ENCODE measurements at regions not wholly inside any gene's neighbourhood (a gene's known extent, or its start where the extent isn't known, plus 50 kb on each side); places are given as distances from the start of the nearest gene placed in this dataset.

DNA sequence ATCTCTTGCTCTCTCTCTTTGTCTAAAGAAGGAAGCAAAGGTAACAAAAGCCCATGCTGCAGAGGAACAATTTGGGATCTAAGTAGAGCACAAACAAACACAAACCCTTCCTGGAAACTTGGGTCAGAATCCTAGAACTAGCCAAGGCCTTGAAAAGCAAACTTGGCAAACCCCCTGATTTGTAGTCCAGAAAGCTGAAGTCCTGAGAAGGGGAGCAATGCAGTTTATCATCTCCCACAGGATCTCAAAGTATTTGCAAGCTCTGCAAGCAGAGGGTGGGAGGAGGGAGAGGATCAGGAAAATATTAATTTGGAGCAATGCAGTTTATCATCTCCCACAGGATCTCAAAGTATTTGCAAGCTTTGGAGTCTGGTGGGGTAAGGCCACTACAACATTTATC, 379.5 kb upstream of the FGF13 start:
- Histone ChIP-seq H2AK5ac (ENCODE audit: insufficient read length, low read length) (no peak overlapping the region), H2BK12ac (ENCODE audit: insufficient read length, low read depth, low read length) (no peak overlapping the region), H3K18ac (ENCODE audit: insufficient read length, low read depth, low read length) (no peak overlapping the region), H3K4me1 (ENCODE audit: insufficient read depth, low read length) (no peaks in the 10 kb centered on the region), H3K23ac (ENCODE audit: insufficient read length, low read depth, low read length) (no peak overlapping the region), H3K4me2 (ENCODE audit: insufficient read depth, insufficient read length, low read length) (no peak overlapping the region), H2BK20ac (ENCODE audit: low read depth, low read length, poor library complexity, severe bottlenecking) (no peak overlapping the region), H2BK120ac (ENCODE audit: low read depth, low read length, poor library complexity, severe bottlenecking) (no peak overlapping the region), H4K20me1 (ENCODE audit: control insufficient read depth, insufficient read depth, insufficient read length) (no peaks in the 10 kb centered on the region), H3K79me1 (ENCODE audit: insufficient read depth, low read depth, low read length, poor library complexity, severe bottlenecking) (no peaks in the 10 kb centered on the region), H4K91ac (ENCODE audit: insufficient read length, low read depth, low read length) (no peak overlapping the region), H2AFZ (ENCODE audit: low read length) (no peak overlapping the region), H3T11ph (ENCODE audit: low read length) (no peak overlapping the region), H3K14ac (ENCODE audit: insufficient read depth, low read length) (no peak overlapping the region), H3K9me3 (ENCODE audit: control insufficient read depth, low read depth, low read length) (no peaks in the 10 kb centered on the region), H4K8ac (replicated peaks; ENCODE audit: insufficient read length, low read depth, low read length) (no peak overlapping the region), H3K27me3 (ENCODE audit: insufficient read depth, low read length) (no peaks in the 10 kb centered on the region), H3K4ac (ENCODE audit: low read depth, low read length) (no peak overlapping the region), H3K9ac (ENCODE audit: extremely low read depth, insufficient read length, low read length) (no peak overlapping the region), H3K27ac (ENCODE audit: insufficient read length, low read depth, low read length) (no peak overlapping the region), H3K23me2 (ENCODE audit: insufficient read length, low read depth, low read length, poor library complexity, severe bottlenecking) (no peaks in the 10 kb centered on the region), H3K79me2 (ENCODE audit: insufficient read depth, low read length) (no peaks in the 10 kb centered on the region; the same call in 1 of the 2 replicates), H3K56ac (ENCODE audit: insufficient read length, low read depth, low read length) (no peak overlapping the region), H2BK5ac (ENCODE audit: insufficient read length, low read length) (no peak overlapping the region), H4K5ac (ENCODE audit: insufficient read length, low read depth, low read length) (no peak overlapping the region), H2BK15ac (ENCODE audit: low read depth, low read length) (no peak overlapping the region)
- H3K27ac Mint-ChIP-seq, result no peak overlapping the region
- no peak overlapping the region for H3K4me3 Mint-ChIP-seq
- TF ChIP-seq, protein P1, sequence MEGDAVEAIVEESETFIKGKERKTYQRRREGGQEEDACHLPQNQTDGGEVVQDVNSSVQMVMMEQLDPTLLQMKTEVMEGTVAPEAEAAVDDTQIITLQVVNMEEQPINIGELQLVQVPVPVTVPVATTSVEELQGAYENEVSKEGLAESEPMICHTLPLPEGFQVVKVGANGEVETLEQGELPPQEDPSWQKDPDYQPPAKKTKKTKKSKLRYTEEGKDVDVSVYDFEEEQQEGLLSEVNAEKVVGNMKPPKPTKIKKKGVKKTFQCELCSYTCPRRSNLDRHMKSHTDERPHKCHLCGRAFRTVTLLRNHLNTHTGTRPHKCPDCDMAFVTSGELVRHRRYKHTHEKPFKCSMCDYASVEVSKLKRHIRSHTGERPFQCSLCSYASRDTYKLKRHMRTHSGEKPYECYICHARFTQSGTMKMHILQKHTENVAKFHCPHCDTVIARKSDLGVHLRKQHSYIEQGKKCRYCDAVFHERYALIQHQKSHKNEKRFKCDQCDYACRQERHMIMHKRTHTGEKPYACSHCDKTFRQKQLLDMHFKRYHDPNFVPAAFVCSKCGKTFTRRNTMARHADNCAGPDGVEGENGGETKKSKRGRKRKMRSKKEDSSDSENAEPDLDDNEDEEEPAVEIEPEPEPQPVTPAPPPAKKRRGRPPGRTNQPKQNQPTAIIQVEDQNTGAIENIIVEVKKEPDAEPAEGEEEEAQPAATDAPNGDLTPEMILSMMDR (conservative IDR thresholded peaks at IDR 0.05), result no peak
- no peaks in the 10 kb centered on the region for H3K36me3 Mint-ChIP-seq (ENCODE audit: insufficient read depth in 1 of 3, low read depth in 3 of 3)
- H3K27me3 Mint-ChIP-seq (ENCODE audit: low read depth), result no peaks in the 10 kb centered on the region
- H3K4me1 Mint-ChIP-seq, result no peaks in the 10 kb centered on the region
- no peak for DNase-seq
- peaks cover 0 to 25% of the 10 kb centered on the region in 2 experiments; a peak in 2 of 5 replicates for H3K9me3 Mint-ChIP-seq
